Neuronal stem cell (in vitro differentiated cells): ENCODE measurements at regions not wholly inside any gene's neighbourhood (a gene's known extent, or its start where the extent isn't known, plus 50 kb on each side); places are given as distances from the start of the nearest gene placed in this dataset.
"Not testable (repeated sequence)": the region's sequence is repeated elsewhere in the genome, so short reads cannot be mapped to it uniquely, and the experiment has no call there.

Experiments
- DNase-seq: peaks from one replicate; pipeline ENCODE4 v3.0.0-alpha.2; 2013; ENCODE audit warnings: low spot score
- H2AFZ ChIP-seq: one replicate; pipeline ENCODE4 v1.6.1; 2013; ENCODE audit warnings: mild to moderate bottlenecking, low read length, inconsistent platforms
- H2AK5ac ChIP-seq: 2 replicates; pipeline ENCODE4 v1.6.1; 2013; ENCODE audit warnings: low read depth, mild to moderate bottlenecking, inconsistent platforms, low read length, moderate library complexity, mixed read lengths
- H2BK120ac ChIP-seq: 2 replicates; pipeline ENCODE4 v1.6.1; 2013; ENCODE audit warnings: low read depth, mild to moderate bottlenecking, inconsistent platforms, low read length, moderate library complexity, mixed read lengths
- H2BK12ac ChIP-seq: one replicate; pipeline ENCODE4 v1.6.1; 2013; ENCODE audit warnings: low read length, inconsistent platforms
- H2BK15ac ChIP-seq: 2 replicates; pipeline ENCODE4 v1.6.1; 2013; ENCODE audit warnings: mild to moderate bottlenecking, low read length, inconsistent platforms, mixed read lengths
- H2BK5ac ChIP-seq: one replicate; pipeline ENCODE4 v1.6.1; 2013; ENCODE audit warnings: inconsistent platforms, mild to moderate bottlenecking, low read length, moderate library complexity
- H3K14ac ChIP-seq: one replicate; pipeline ENCODE4 v1.6.1; 2013; ENCODE audit warnings: low read length, inconsistent platforms
- H3K18ac ChIP-seq: 2 replicates; pipeline ENCODE4 v1.6.1; 2013; ENCODE audit warnings: low read length, inconsistent platforms
- H3K23ac ChIP-seq: 2 replicates; pipeline ENCODE4 v1.6.1; 2013; ENCODE audit warnings: low read depth, mild to moderate bottlenecking, mixed read lengths, low read length, inconsistent platforms; ENCODE audit not compliant: poor library complexity
- H3K27ac ChIP-seq: replicated peaks from 3 replicates; pipeline ENCODE4 v1.5.1; 2013; ENCODE audit warnings: low read length, inconsistent platforms
- H3K27me3 ChIP-seq, 3 experiments: 2 replicates each; pipeline ENCODE4 v1.6.1; 2013; ENCODE audit warnings: low read length in 3 of 3, mild to moderate bottlenecking in 2 of 3, inconsistent platforms in 1 of 3, low read depth in 1 of 3, mixed read lengths in 1 of 3, moderate library complexity in 1 of 3; ENCODE audit not compliant: control insufficient read depth in 3 of 3, insufficient read depth in 3 of 3
- H3K36me3 ChIP-seq, 2 donors: replicated peaks in 1 of 2; 2 replicates each; pipeline ENCODE4 v1.6.1; 2013; ENCODE audit warnings: low read length in 2 of 2; ENCODE audit not compliant: control insufficient read depth in 2 of 2, insufficient read depth in 2 of 2
- H3K4ac ChIP-seq: 2 replicates; pipeline ENCODE4 v1.6.1; 2013; ENCODE audit warnings: inconsistent platforms, mild to moderate bottlenecking, low read length, moderate library complexity
- H3K4me1 ChIP-seq, 2 donors: 1 replicate in 1 of 2; 2 replicates in 1 of 2; pipeline ENCODE4 v1.6.1; 2013; ENCODE audit warnings: low read length in 2 of 2, low read depth in 1 of 2; ENCODE audit not compliant: control insufficient read depth in 2 of 2, insufficient read depth in 1 of 2
- H3K4me2 ChIP-seq: one replicate; pipeline ENCODE4 v1.6.1; 2013; ENCODE audit warnings: mild to moderate bottlenecking, low read length, inconsistent platforms; ENCODE audit not compliant: insufficient read depth, poor library complexity, severe bottlenecking
- H3K4me3 ChIP-seq, 2 donors: 2 replicates each; pipeline ENCODE4 v1.5.1; 2013; ENCODE audit warnings: low read length in 2 of 2, mild to moderate bottlenecking in 2 of 2, inconsistent platforms in 1 of 2, moderate library complexity in 1 of 2
- H3K79me1 ChIP-seq: one replicate; pipeline ENCODE4 v1.6.1; 2013; ENCODE audit warnings: low read depth, mild to moderate bottlenecking, inconsistent platforms, low read length, moderate library complexity
- H3K9ac ChIP-seq: one replicate; pipeline ENCODE4 v1.6.1; 2013; ENCODE audit warnings: mild to moderate bottlenecking, low read depth, low read length, inconsistent platforms; ENCODE audit not compliant: poor library complexity
- H3K9me3 ChIP-seq, 2 donors: replicated peaks in 1 of 2; 2 replicates each; pipeline versions ENCODE3 to v1.6.1; 2013; ENCODE audit warnings: low read length in 2 of 2, mild to moderate bottlenecking in 2 of 2, inconsistent platforms in 1 of 2, low read depth in 1 of 2, mixed read lengths in 1 of 2, moderate library complexity in 1 of 2; ENCODE audit not compliant: control insufficient read depth in 2 of 2, insufficient read depth in 1 of 2
- H4K8ac ChIP-seq: one replicate; pipeline ENCODE4 v1.6.1; 2013; ENCODE audit warnings: low read depth, mild to moderate bottlenecking, inconsistent platforms, low read length, moderate library complexity
- H4K91ac ChIP-seq: one replicate; pipeline ENCODE4 v1.6.1; 2013; ENCODE audit warnings: low read length, low read depth, mild to moderate bottlenecking, inconsistent platforms; ENCODE audit not compliant: poor library complexity
- WGBS, 2 donors: extraction: QIAGEN DNeasy Blood & Tissue Kit; methylation state at CpG; one replicate each; pipeline ENCODE4 v1.1.7; 2013; ENCODE audit warnings: missing lambda C conversion rate in 2 of 2, mixed read lengths in 1 of 2; ENCODE audit not compliant: insufficient read length in 2 of 2, insufficient replicate concordance in 1 of 2; ENCODE audit errors: extremely low coverage in 2 of 2; 5-methylcytosine and 5-hydroxymethylcytosine counted together

GRCh38 chr14:37776791-37777499 is 181.5 kb downstream of the TTC6 start:
- no peak overlapping the region for H2AK5ac ChIP-seq
- peaks cover 0 to 5% of the 10 kb centered on the region in 2 donors for H3K9me3 ChIP-seq
- H3K23ac ChIP-seq, result no peak overlapping the region
- H2AFZ ChIP-seq, result no peak overlapping the region
- H4K8ac ChIP-seq, result no peak overlapping the region
- no peak overlapping the region for H2BK120ac ChIP-seq
- H4K91ac ChIP-seq, result no peak overlapping the region
- no peaks in the 10 kb centered on the region for H3K36me3 ChIP-seq
- H3K4ac ChIP-seq, result no peak overlapping the region
- H3K79me1 ChIP-seq, result no peaks in the 10 kb centered on the region
- H2BK12ac ChIP-seq, result no peak overlapping the region
- no peak overlapping the region for H3K4me2 ChIP-seq
- no CpG with 5 or more reads among the region's 4 CpGs for WGBS, 2 donors
- no peaks in the 10 kb centered on the region for H3K4me1 ChIP-seq
- no peak overlapping the region for H3K14ac ChIP-seq
- no peak overlapping the region for H2BK5ac ChIP-seq
- no peaks in the 10 kb centered on the region for H3K27me3 ChIP-seq
- no peak overlapping the region for H3K4me3 ChIP-seq
- DNase-seq, result no peak
- no peak overlapping the region for H3K9ac ChIP-seq
- H3K18ac ChIP-seq, result no peak overlapping the region
- no peak overlapping the region for H2BK15ac ChIP-seq
- H3K27ac ChIP-seq, result no peak overlapping the region

DNA sequence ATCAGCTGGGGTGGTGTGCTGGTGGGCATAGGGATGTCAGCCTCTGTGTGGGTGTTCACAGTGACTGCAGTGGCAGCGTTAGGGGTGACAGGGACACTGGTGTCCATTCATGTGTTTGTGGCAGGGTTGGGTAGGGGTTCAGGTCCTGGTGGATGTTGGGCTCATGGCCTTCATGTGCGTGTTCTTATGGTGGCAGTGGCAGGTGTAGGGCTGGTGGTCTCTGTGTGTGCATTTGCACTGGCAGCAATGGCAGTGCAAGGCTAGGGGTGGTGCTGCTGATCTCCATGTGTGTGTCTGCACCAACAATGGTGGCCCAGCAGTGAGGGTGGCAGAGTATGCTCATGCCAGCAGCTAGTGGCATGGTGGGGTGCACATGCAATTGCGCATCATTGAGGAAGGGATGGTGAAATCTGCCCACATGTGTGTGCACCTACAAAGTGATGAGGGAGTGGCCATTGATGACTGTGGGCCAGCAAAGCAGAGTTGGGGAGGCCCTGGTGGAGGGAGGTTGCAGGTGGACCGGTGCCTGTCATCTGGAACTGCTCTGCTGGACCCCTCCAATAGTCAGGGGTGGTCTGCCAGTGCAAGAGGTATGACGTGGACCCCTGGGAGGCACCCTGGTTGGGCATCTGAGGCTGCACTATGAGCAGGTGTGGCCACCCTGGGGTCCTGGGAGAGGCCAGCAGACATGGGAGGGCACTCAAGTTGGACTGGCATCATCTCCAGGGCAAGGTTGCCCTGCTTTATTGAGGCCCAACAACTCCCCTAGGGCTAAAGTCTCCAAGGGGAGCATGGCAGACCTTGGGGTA is 182.9 kb downstream of the TTC6 start:
- no peaks in the 10 kb centered on the region for H3K36me3 ChIP-seq
- H3K23ac ChIP-seq, result peak overlapping the region; percentile 40
- H2BK5ac ChIP-seq, result no peak overlapping the region
- H2AK5ac ChIP-seq, result peak overlapping the region; percentile 58
- H4K8ac ChIP-seq, result no peak overlapping the region
- no peak overlapping the region for H3K4me2 ChIP-seq
- H3K9me3 ChIP-seq, result peaks cover 0 to 5% of the 10 kb centered on the region in 2 donors
- no peaks in the 10 kb centered on the region for H3K27me3 ChIP-seq
- H3K18ac ChIP-seq, result peak overlapping the region; percentile 53
- H2AFZ ChIP-seq, result no peak overlapping the region
- H3K79me1 ChIP-seq, result no peaks in the 10 kb centered on the region
- no peak overlapping the region for H4K91ac ChIP-seq
- H2BK15ac ChIP-seq, result peak overlapping the region; percentile 21
- H3K4me1 ChIP-seq, result no peaks in the 10 kb centered on the region
- H2BK120ac ChIP-seq, result no peak overlapping the region
- no CpG with 5 or more reads among the region's 5 CpGs for WGBS, 2 donors
- no peak for DNase-seq
- no peak overlapping the region for H3K14ac ChIP-seq
- H3K4ac ChIP-seq, result no peak overlapping the region
- no peak overlapping the region for H2BK12ac ChIP-seq
- H3K9ac ChIP-seq, result peak overlapping the region; percentile 12
- no peak overlapping the region for H3K27ac ChIP-seq
- H3K4me3 ChIP-seq, result peak overlapping the region in 1 of 2 donors; percentile 35

DNA sequence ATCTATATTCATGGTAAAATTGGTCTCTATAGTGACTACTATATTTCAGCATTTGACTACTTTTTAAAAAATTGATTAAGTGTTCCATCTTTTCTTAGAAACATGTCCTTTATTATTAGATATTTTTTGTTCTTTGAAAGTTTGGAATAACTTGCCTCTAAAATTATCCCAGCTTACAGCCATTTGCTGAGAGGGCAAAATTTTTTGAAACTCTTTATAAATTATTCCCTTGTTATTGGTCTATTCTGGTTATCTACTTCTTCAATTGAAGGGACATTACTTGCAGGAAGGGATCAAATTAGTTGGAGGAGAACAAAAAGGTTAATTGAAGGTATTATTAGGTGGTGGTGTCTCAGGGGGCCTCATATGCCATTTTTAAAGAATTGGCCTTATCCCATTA is 184.1 kb downstream of the TTC6 start:
- Histone ChIP-seq H2AFZ (no peak overlapping the region), H2BK15ac (no peak overlapping the region)

DNA sequence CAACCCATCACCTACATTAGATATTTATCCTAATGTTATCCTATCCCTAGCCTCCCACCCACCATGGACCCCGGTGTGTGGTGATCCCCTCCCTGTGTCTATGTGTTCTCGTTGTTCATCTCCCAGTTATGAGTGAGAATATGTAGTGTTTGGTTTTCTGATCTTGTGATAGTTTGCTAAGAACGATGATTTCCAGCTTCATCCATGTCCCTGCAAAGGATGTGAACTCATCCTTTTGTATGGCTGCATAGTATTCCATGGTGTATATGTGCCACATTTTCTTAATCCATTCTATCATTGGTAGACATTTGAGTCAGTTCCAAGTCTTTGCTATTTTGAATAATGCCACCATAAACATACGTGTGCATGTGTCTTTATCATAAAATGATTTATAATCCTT is 185.3 kb downstream of the TTC6 start:
- H3K79me1 ChIP-seq, H3K4me3 ChIP-seq, H3K9me3 ChIP-seq, DNase-seq, H3K4me1 ChIP-seq, H3K9ac ChIP-seq, H3K14ac ChIP-seq, H2BK12ac ChIP-seq, H2AK5ac ChIP-seq, H2BK5ac ChIP-seq, H3K18ac ChIP-seq, H3K27me3 ChIP-seq, H2BK120ac ChIP-seq, H3K27ac ChIP-seq, H3K36me3 ChIP-seq, H3K23ac ChIP-seq, H4K8ac ChIP-seq, H2BK15ac ChIP-seq, H4K91ac ChIP-seq, H2AFZ ChIP-seq, H3K4me2 ChIP-seq, H3K4ac ChIP-seq: not testable (repeated sequence)
- WGBS, 2 donors, result no CpG with 5 or more reads among the region's 4 CpGs

More for the DNA sequence above, 184.1 kb downstream of the TTC6 start:
- no peak overlapping the region for H3K18ac ChIP-seq
- no peak overlapping the region for H3K4me2 ChIP-seq
- no peaks in the 10 kb centered on the region for H3K79me1 ChIP-seq
- H3K4me1 ChIP-seq, result no peaks in the 10 kb centered on the region
- no peak overlapping the region for H3K27ac ChIP-seq
- H4K91ac ChIP-seq, result no peak overlapping the region
- no peak overlapping the region for H2BK5ac ChIP-seq
- no peak for DNase-seq
- H2BK12ac ChIP-seq, result no peak overlapping the region
- H3K4ac ChIP-seq, result no peak overlapping the region
- no peak overlapping the region for H2BK120ac ChIP-seq
- H2AK5ac ChIP-seq, result no peak overlapping the region
- H3K36me3 ChIP-seq, result no peaks in the 10 kb centered on the region
- no peak overlapping the region for H3K4me3 ChIP-seq
- H3K9ac ChIP-seq, result no peak overlapping the region
- no peak overlapping the region for H3K23ac ChIP-seq
- H3K27me3 ChIP-seq, result no peaks in the 10 kb centered on the region
- H4K8ac ChIP-seq, result no peak overlapping the region
- no peak overlapping the region for H3K14ac ChIP-seq
- peaks cover 0 to 5% of the 10 kb centered on the region in 2 donors for H3K9me3 ChIP-seq
